IMR-90 (cell line): ENCODE measurements at regions not wholly inside any gene's neighbourhood (a gene's known extent, or its start where the extent isn't known, plus 50 kb on each side); places are given as distances from the start of the nearest gene placed in this dataset.
"Not testable (repeated sequence)": the region's sequence is repeated elsewhere in the genome, so short reads cannot be mapped to it uniquely, and the experiment has no call there.

Source experiments
- ATAC-seq: fragments of 200-7000 bp; cut with Tn5 transposase; 2 replicates; pipeline ENCODE4 v1.9.1; 2020; ENCODE audit warnings: low read depth, mild to moderate bottlenecking, moderate library complexity
- BruUV-seq: library from RNA; stranded (reverse); fragments of 400-500 nt; replicated peaks from 2 replicates; lab custom pipeline; 2021; lab: Mats Ljungman, UMichigan
- CTCF ChIA-PET: fragments of 300-600 bp; formaldehyde crosslinking; extraction: SDS; loops from one replicate; lab custom pipeline; 2021; ENCODE audit warnings: antibody characterized with exemption; lab: Yijun Ruan, JAX
- POLR2A ChIA-PET: fragments of 300-600 bp; sonication (Branson Sonifier 250); formaldehyde crosslinking; loops from one replicate; lab custom pipeline; 2022; ENCODE audit warnings: antibody characterized with exemption; ENCODE audit not compliant: unreplicated experiment; lab: Charles Lee
- DNase-seq: peaks from one replicate; pipeline ENCODE4 v3.0.0; 2013
- H2AFZ ChIP-seq: replicated peaks from 2 replicates; pipeline ENCODE3; 2013; ENCODE audit warnings: low read length, mild to moderate bottlenecking; ENCODE audit not compliant: poor library complexity
- H2AK5ac ChIP-seq: 2 replicates; pipeline ENCODE4 v1.6.1; 2013; ENCODE audit warnings: low read depth, low read length, inconsistent platforms
- H2AK9ac ChIP-seq: replicated peaks from 2 replicates; pipeline ENCODE3; 2013; ENCODE audit warnings: mild to moderate bottlenecking, low read depth, low read length, moderate library complexity; ENCODE audit not compliant: poor library complexity
- H2BK120ac ChIP-seq: 2 replicates; pipeline ENCODE4 v1.6.1; 2013; ENCODE audit warnings: low read depth, low read length, inconsistent platforms
- H2BK15ac ChIP-seq: 3 replicates; pipeline ENCODE4 v1.6.1; 2013; ENCODE audit warnings: low read depth, low read length, inconsistent platforms
- H2BK20ac ChIP-seq: 2 replicates; pipeline ENCODE4 v1.6.1; 2013; ENCODE audit warnings: low read depth, mild to moderate bottlenecking, inconsistent platforms, low read length, moderate library complexity
- H2BK5ac ChIP-seq: 2 replicates; pipeline ENCODE4 v1.6.1; 2013; ENCODE audit warnings: mild to moderate bottlenecking, low read depth, low read length, inconsistent platforms; ENCODE audit not compliant: poor library complexity, severe bottlenecking
- H3K14ac ChIP-seq: replicated peaks from 2 replicates; pipeline ENCODE4 v1.6.1; 2013; ENCODE audit warnings: low read depth, low read length, inconsistent platforms
- H3K18ac ChIP-seq: 2 replicates; pipeline ENCODE4 v1.6.1; 2013; ENCODE audit warnings: low read depth, low read length, control low read depth
- H3K23ac ChIP-seq: 2 replicates; pipeline ENCODE4 v1.6.1; 2013; ENCODE audit warnings: low read depth, low read length, inconsistent platforms
- H3K27ac ChIP-seq: 2 replicates; pipeline ENCODE4 v1.5.1; 2013; ENCODE audit warnings: mild to moderate bottlenecking, control low read depth, low read length; ENCODE audit not compliant: insufficient read depth
- H3K27me3 ChIP-seq: 2 replicates; pipeline ENCODE4 v1.6.1; 2013; ENCODE audit warnings: low read length; ENCODE audit not compliant: control insufficient read depth, insufficient read depth
- H3K36me3 ChIP-seq: 2 replicates; pipeline ENCODE4 v1.6.1; 2013; ENCODE audit warnings: low read length, mixed read lengths; ENCODE audit not compliant: control insufficient read depth, insufficient read depth
- H3K4ac ChIP-seq: 2 replicates; pipeline ENCODE4 v1.6.1; 2013; ENCODE audit warnings: low read depth, low read length, inconsistent platforms
- H3K4me1 ChIP-seq: 2 replicates; pipeline ENCODE4 v1.6.1; 2013; ENCODE audit warnings: low read length, mixed read lengths; ENCODE audit not compliant: control insufficient read depth, insufficient read depth
- H3K4me2 ChIP-seq: 2 replicates; pipeline ENCODE4 v1.6.1; 2013; ENCODE audit warnings: low read depth, mild to moderate bottlenecking, control low read depth, low read length, moderate library complexity
- H3K4me3 ChIP-seq: 2 replicates; pipeline ENCODE4 v1.5.1; 2013; ENCODE audit warnings: low read depth, mild to moderate bottlenecking, control low read depth, low read length, moderate library complexity; ENCODE audit not compliant: insufficient read depth
- H3K56ac ChIP-seq: 2 replicates; pipeline ENCODE4 v1.6.1; 2013; ENCODE audit warnings: low read length, inconsistent platforms; ENCODE audit not compliant: insufficient read depth; ENCODE audit errors: extremely low read depth
- H3K79me1 ChIP-seq, 2 experiments: 2 replicates each; pipeline ENCODE4 v1.6.1; 2013; ENCODE audit warnings: low read length in 2 of 2, inconsistent platforms in 1 of 2, low read depth in 1 of 2
- H3K9ac ChIP-seq: 2 replicates; pipeline ENCODE4 v1.6.1; 2013; ENCODE audit warnings: low read depth, low read length, control low read depth
- H3K9me1 ChIP-seq: 2 replicates; pipeline ENCODE4 v1.6.1; 2013; ENCODE audit warnings: low read length, inconsistent platforms; ENCODE audit not compliant: insufficient read depth
- H3K9me3 ChIP-seq: 2 replicates; pipeline ENCODE4 v1.6.1; 2013; ENCODE audit warnings: low read length; ENCODE audit not compliant: control insufficient read depth, insufficient read depth
- H4K20me1 ChIP-seq: 2 replicates; pipeline ENCODE4 v1.6.1; 2013; ENCODE audit warnings: low read length, inconsistent platforms; ENCODE audit not compliant: insufficient read depth
- H4K5ac ChIP-seq: 2 replicates; pipeline ENCODE4 v1.6.1; 2013; ENCODE audit warnings: mild to moderate bottlenecking, low read depth, low read length, control low read depth
- H4K8ac ChIP-seq, 2 experiments: 2 replicates each; pipeline ENCODE4 v1.6.1; 2013; ENCODE audit warnings: low read depth in 2 of 2, low read length in 2 of 2, control low read depth in 1 of 2, inconsistent platforms in 1 of 2
- H4K91ac ChIP-seq: 2 replicates; pipeline ENCODE4 v1.6.1; 2013; ENCODE audit warnings: low read depth, low read length, inconsistent platforms; ENCODE audit not compliant: insufficient read depth
- MXI1 ChIP-seq: IDR thresholded peaks from 2 replicates; pipeline ENCODE4 v1.6.1; 2012; ENCODE audit warnings: low read depth, mild to moderate bottlenecking, low read length, moderate library complexity, borderline replicate concordance
- WGBS, 2 experiments: methylation state at CpG; one replicate each; pipeline versions ENCODE4 v1.1.5 to v1.1.7; 2013; ENCODE audit warnings: missing lambda C conversion rate in 2 of 2; ENCODE audit not compliant: insufficient read length in 1 of 2; ENCODE audit errors: extremely low coverage in 2 of 2; 5-methylcytosine and 5-hydroxymethylcytosine counted together
- dilution Hi-C: fragments of 300-500 bp; cut with HindIII; formaldehyde crosslinking; loops from one replicate; pipeline ENCODE4 v1.14.3; 2018; ENCODE audit warnings: low sequenced_read_pairs; ENCODE audit not compliant: unreplicated experiment
- in situ Hi-C: fragments of 300-500 bp; cut with MboI; formaldehyde crosslinking; loops from 3 replicates; pipeline ENCODE4 v1.14.3; 2019; ENCODE audit warnings: low sequenced_read_pairs, inconsistent platforms, mixed read lengths
- intact Hi-C: fragments of 100-400 bp; cut with micrococcal nuclease; formaldehyde crosslinking; loops from 2 replicates; pipeline ENCODE4 v1.10.0; 2022

GRCh38 chr6:144384427-144384826 lies 99.3 kb downstream of the UTRN start:
- DNase-seq (no peak), ATAC-seq (no peak)
- Histone ChIP-seq H4K20me1 (no peaks in the 10 kb centered on the region), H3K4me3 (no peak overlapping the region), H3K4me1 (peaks cover 2% of the 10 kb centered on the region; the same call in 1 of the 2 replicates), H2AK9ac (no peak overlapping the region), H2AK5ac (no peak overlapping the region), H3K9me1 (0 out of 2 replicates have a peak, but pooled peaks cover 4% of the 10 kb centered on the region), H3K27ac (no peak overlapping the region), H3K27me3 (no peaks in the 10 kb centered on the region), H3K18ac (no peak overlapping the region), H3K9me3 (no peaks in the 10 kb centered on the region), H3K4ac (no peak overlapping the region), H3K9ac (no peak overlapping the region), H2BK20ac (no peak overlapping the region), H2BK5ac (no peak overlapping the region), H2BK15ac (no peak overlapping the region), H4K8ac (no peak overlapping the region), H3K79me1 (peaks cover 31 to 50% of the 10 kb centered on the region in 2 experiments), H3K23ac (no peak overlapping the region), H3K14ac (no peak overlapping the region), H3K56ac (no peak overlapping the region), H2BK120ac (no peak overlapping the region), H3K36me3 (no peaks in the 10 kb centered on the region), H4K91ac (no peak overlapping the region), H4K5ac (no peak overlapping the region), H2AFZ (no peak overlapping the region), H3K4me2 (no peak overlapping the region)
- BruUV-seq: no TSS peak
- POLR2A ChIA-PET: no interaction called here
- TF ChIP-seq MXI1: no peak
- intact Hi-C loops (no loop called here), dilution Hi-C loops (no loop called here), in situ Hi-C loops (no loop called here)
- CTCF ChIA-PET: no interaction called here
- WGBS, 2 experiments: 100% methylated on average over 1 of the region's 4 CpGs; no CpG with 5 or more reads in 1 of the 2 experiments

GRCh38 chr6:144389474-144389873 lies 104.3 kb downstream of the UTRN start:
- H2AK5ac ChIP-seq, dilution Hi-C loops, H3K4me3 ChIP-seq, H4K5ac ChIP-seq, intact Hi-C loops, H3K56ac ChIP-seq, H2BK120ac ChIP-seq, H3K18ac ChIP-seq, ATAC-seq, H2AK9ac ChIP-seq, H3K4me1 ChIP-seq, H3K4me2 ChIP-seq, H3K9me3 ChIP-seq, H3K9me1 ChIP-seq, H3K27ac ChIP-seq, H4K20me1 ChIP-seq, DNase-seq, H2AFZ ChIP-seq, H3K27me3 ChIP-seq, H2BK5ac ChIP-seq, H3K36me3 ChIP-seq, H4K91ac ChIP-seq, in situ Hi-C loops, BruUV-seq, H4K8ac ChIP-seq, H2BK20ac ChIP-seq, POLR2A ChIA-PET, H3K23ac ChIP-seq, H3K4ac ChIP-seq, H3K14ac ChIP-seq, H2BK15ac ChIP-seq, H3K9ac ChIP-seq: not testable (repeated sequence)
- 100% methylated on average over 1 of the region's 7 CpGs; no CpG with 5 or more reads in 1 of the 2 experiments for WGBS, 2 experiments
- CTCF ChIA-PET: interaction anchor here (0.6 kb wide), 1 partner anchor 993 kb away, joined by 6 read pairs; no protein-coding TSS in a partner anchor
- peaks cover 28 to 47% of the 10 kb centered on the region in 2 experiments for H3K79me1 ChIP-seq
